OCI-LY3 (cell line): ENCODE measurements at regions not wholly inside any gene's neighbourhood (a gene's known extent, or its start where the extent isn't known, plus 50 kb on each side); places are given as distances from the start of the nearest gene placed in this dataset.

Experiments
- EZH2phosphoT487 ChIP-seq: fragments of 200-600 bp; shearing (Covaris generic); IDR thresholded peaks from 2 replicates; pipeline ENCODE4 v1.6.1; 2018; ENCODE audit warnings: antibody characterized with exemption, mixed run types, low read depth
- TF ChIP-seq, protein P1 (sequence below): fragments of 200-600, 300-600 bp; sonication (generic); IDR thresholded peaks from 2 replicates; pipeline ENCODE4 v1.5.1; 2014; ENCODE audit warnings: antibody characterized with exemption, low read length, low read depth

DNA sequence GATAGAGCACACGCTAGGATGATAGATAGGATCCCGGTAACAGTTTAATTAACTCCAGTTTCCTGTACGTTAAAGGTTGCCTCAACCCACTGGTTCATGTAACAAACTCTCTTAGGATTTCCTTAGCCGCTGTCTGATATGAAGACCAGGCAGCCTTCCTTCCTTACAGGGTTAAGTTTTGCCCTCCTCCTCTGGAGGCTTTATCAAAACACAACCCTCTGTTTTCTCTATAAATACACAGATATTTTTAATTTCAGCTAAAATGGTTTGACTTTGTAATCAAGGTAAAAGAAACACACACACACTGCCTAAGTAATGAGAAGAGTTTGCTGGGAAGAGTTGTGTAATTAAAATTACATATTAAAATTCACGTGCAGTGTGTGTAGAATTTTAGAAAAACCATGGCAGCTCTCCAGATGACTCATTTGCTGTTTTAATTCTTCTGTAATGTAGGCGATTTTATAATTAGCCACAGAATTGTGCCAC is 369.8 kb downstream of the CSNK1G3 start:
- TF ChIP-seq, protein P1, sequence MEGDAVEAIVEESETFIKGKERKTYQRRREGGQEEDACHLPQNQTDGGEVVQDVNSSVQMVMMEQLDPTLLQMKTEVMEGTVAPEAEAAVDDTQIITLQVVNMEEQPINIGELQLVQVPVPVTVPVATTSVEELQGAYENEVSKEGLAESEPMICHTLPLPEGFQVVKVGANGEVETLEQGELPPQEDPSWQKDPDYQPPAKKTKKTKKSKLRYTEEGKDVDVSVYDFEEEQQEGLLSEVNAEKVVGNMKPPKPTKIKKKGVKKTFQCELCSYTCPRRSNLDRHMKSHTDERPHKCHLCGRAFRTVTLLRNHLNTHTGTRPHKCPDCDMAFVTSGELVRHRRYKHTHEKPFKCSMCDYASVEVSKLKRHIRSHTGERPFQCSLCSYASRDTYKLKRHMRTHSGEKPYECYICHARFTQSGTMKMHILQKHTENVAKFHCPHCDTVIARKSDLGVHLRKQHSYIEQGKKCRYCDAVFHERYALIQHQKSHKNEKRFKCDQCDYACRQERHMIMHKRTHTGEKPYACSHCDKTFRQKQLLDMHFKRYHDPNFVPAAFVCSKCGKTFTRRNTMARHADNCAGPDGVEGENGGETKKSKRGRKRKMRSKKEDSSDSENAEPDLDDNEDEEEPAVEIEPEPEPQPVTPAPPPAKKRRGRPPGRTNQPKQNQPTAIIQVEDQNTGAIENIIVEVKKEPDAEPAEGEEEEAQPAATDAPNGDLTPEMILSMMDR: no peak
- TF ChIP-seq EZH2phosphoT487: no peak
